GM10266 (cell line): ENCODE measurements at regions not wholly inside any gene's neighbourhood (a gene's known extent, or its start where the extent isn't known, plus 50 kb on each side); places are given as distances from the start of the nearest gene placed in this dataset.
"Not testable (repeated sequence)": the region's sequence is repeated elsewhere in the genome, so short reads cannot be mapped to it uniquely, and the experiment has no call there.

ENCODE experiments used
- DNase-seq: peaks from one replicate; pipeline ENCODE4 v3.0.0; 2012; ENCODE audit errors: extremely low spot score
- TF ChIP-seq, protein P1 (sequence below): IDR thresholded peaks from 2 replicates; pipeline ENCODE4 v1.5.1; 2012; ENCODE audit warnings: mild to moderate bottlenecking, low read depth; ENCODE audit not compliant: control insufficient read depth, insufficient read depth; ENCODE audit errors: missing control alignments

- DNase-seq = no peak
- TF ChIP-seq, protein P1, sequence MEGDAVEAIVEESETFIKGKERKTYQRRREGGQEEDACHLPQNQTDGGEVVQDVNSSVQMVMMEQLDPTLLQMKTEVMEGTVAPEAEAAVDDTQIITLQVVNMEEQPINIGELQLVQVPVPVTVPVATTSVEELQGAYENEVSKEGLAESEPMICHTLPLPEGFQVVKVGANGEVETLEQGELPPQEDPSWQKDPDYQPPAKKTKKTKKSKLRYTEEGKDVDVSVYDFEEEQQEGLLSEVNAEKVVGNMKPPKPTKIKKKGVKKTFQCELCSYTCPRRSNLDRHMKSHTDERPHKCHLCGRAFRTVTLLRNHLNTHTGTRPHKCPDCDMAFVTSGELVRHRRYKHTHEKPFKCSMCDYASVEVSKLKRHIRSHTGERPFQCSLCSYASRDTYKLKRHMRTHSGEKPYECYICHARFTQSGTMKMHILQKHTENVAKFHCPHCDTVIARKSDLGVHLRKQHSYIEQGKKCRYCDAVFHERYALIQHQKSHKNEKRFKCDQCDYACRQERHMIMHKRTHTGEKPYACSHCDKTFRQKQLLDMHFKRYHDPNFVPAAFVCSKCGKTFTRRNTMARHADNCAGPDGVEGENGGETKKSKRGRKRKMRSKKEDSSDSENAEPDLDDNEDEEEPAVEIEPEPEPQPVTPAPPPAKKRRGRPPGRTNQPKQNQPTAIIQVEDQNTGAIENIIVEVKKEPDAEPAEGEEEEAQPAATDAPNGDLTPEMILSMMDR = no peak
Observed at GRCh38 chrX:122219226-122219625, 964.9 kb upstream of the GRIA3 start.

DNA sequence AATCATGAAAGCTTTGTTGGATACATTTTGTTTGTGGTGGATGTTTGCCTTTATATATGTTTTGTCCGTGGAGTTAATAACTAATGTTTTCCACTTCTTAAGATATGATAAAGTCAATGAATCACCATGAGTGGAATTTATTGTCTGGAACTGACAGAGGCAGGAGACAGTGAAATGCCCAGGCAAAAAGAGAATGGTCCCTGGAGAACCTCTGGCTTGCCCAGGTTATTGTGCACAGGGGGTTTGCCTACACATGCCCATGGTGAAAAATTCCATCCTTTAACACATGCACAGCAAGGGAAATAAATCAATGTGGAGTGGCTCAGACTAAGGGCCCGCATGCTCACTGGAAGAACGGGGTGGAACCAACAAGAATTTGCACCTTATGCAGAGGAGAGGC is 964.3 kb upstream of the GRIA3 start:
- TF ChIP-seq, protein P1 = no peak
- no peak for DNase-seq

- TF ChIP-seq, protein P1 = no peak
Observed at GRCh38 chrX:122220644-122221373, 963.3 kb upstream of the GRIA3 start.

DNA sequence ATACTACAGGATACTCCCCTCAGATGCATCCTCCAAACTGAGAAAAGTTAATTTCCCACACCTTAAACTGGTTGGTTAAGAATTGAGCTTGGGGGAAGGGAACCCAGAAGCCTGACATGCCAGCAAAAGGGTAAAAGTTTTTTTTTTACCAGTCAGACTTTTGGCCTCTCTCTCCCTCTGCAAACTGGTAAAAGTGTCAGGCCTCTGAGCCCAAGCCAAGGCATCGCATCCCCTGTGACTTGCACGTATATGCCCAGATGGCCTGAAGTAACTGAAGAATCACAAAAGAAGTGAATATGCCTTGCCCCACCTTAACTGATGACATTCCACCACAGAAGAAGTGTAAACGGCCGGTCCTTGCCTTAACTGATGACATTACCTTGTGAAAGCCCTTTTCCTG is 962.3 kb upstream of the GRIA3 start:
- not testable (repeated sequence) for DNase-seq

More at GRCh38 chrX:122220644-122221373, 963.3 kb upstream of the GRIA3 start:
- DNase-seq = no peak

DNA sequence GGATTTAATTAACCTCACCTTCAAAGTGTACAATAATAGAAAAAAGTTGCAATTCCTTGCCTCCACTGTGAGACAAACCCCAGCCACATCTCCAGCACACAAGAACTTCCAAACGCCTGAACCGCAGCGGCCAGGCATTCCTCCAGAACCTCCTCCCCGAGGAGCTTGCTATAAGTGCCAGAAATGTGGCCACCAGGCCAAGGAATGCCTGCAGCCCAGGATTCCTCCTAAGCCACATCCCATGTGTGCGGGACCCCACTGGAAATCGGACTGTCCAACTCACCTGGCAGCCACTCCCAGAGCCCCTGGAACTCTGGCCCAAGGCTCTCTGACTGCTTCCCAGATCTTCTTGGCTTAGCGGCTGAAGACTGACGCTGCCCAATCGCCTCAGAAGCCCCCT is 959.9 kb upstream of the GRIA3 start:
- not testable (repeated sequence) for DNase-seq

DNA sequence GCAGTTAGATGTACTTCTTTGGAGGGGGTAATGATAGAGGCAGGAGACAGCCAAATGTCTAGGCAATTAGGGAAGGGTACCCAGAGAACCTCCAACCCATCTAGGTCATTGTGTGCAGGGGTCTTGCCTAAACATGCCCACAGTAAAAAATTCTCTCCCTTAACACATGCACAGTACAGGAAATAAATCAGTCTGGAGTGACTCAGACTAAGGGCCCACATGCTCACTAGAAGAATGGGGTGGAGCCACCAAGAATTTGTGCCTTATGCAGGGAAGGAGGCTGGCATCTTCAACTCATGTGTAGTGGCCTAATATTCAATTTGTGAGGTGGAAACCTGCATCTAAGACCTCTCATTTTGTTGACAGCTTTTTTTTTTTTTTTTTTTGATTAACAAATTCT is 945.3 kb upstream of the GRIA3 start:
- DNase-seq = no peak
- TF ChIP-seq, protein P1 = no peak

DNA sequence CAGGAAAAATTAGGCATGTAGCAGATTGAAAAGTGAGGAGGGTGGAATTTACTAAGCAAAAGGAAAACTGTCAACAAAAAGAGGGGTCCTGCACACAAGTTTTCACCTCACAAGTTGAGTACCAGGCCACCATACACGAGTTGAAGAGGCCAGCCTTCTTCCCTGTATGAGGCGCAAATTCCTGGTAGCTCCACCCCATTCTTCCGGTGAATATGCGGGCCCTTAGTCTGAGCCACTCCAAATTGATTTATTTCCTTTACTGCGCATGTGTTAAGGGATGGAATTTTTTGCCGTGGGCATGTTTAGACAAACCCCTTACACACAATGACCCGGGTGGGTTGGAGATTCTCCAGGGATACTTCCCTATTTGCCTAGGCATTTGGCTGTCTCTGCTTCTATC is 942.1 kb upstream of the GRIA3 start:
- no peak for DNase-seq
- TF ChIP-seq, protein P1 = no peak

- TF ChIP-seq, protein P1 = no peak
- no peak for DNase-seq
Observed at GRCh38 chrX:122244080-122244479, 940.0 kb upstream of the GRIA3 start.

GRCh38 chrX:122245175-122245574 is 938.9 kb upstream of the GRIA3 start:
- no peak for DNase-seq
- TF ChIP-seq, protein P1 = no peak
